CD4-positive, alpha-beta T cell treated with Interleukin-15 for 4 hours (primary cell): ENCODE measurements at regions not wholly inside any gene's neighbourhood (a gene's known extent, or its start where the extent isn't known, plus 50 kb on each side); places are given as distances from the start of the nearest gene placed in this dataset.

Experiments
- DNase-seq: peaks from one replicate; pipeline ENCODE4 v3.0.0-alpha.2; 2020; ENCODE audit warnings: low spot score

- no peak for DNase-seq
These were observed 90.7 kb upstream of the MYL2 start for GRCh38 chr12:111010916-111011657.

DNA sequence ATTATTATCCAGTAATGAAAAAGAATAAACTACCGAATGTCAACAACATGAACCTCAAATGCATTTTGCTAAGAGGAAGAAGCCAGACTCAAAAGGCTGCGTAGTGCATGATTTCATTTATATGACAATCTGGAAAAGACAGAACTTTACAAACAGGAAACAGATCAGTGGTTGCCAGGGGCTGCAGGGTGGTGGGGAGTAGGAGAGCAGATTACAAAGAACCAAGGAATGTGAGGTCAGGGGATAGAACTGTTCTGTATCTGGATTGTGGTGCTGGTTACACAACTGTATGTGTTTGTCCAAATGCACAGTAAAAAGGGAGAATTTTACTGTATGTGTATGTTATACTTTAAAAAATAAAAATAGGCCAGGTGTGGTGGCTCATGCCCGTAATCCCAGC is 89.7 kb upstream of the MYL2 start:
- DNase-seq, result no peak

DNA sequence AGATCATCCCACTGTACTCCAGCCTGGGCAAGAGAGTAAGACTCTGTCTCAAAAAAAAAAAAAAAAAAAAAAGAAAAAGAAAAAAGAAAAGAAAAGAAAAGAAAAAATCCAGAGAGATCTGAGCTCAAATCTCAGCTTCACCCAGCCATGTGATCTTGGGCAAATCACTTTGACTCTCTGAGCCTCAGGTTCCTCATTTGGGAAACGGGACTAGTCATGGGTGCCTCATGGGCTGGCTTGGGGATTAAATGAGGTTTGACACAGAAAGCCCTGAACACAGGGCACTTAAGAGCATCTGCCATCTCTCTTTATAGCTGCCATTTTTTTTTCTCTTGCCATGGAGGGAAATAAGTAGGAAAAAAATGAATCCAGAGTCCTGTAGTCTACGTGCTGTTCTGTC is 86.2 kb upstream of the MYL2 start:
- no peak for DNase-seq

DNA sequence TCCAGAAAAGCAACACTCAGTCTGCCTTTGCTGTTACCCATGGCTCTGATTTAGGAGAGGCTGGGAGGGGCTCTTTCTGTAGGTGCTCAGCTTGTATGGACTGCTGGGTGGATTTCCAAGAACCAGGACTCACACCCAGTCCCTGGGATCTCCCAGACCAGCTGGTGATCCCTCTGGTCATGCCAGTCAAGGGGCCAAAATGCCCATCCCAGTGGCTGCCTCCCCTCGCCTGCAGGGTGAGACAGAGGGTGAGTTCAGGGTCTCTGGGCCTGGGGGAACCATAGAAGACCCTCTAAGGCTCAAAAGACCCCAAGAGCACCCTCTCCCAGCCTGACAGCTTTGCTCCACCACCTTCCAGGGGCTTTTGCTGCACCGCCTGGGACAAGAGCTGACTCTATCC is 78.6 kb upstream of the MYL2 start:
- DNase-seq, result no peak

GRCh38 chr12:110998165-110998564 is 77.8 kb upstream of the MYL2 start:
- DNase-seq, result no peak

DNA sequence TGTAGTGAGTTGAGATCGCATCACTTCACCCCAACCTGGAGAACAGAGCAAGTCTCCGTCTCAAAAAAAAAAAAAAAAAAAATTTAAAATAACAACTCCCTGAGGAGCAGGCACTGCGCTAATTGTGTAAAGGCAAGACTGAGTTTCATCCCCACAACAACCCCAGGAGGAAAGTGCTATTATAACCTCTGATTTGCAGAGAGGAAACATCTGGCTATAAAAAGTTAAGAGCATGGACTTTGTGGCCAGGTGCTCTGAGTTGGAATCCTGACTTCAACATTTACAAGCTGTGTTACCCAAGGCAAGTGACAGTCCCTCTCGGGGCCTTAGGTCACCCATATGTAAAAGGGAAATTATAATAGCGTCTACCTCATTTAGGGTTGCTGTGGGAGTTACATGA is 76.0 kb upstream of the MYL2 start:
- DNase-seq, result no peak

DNA sequence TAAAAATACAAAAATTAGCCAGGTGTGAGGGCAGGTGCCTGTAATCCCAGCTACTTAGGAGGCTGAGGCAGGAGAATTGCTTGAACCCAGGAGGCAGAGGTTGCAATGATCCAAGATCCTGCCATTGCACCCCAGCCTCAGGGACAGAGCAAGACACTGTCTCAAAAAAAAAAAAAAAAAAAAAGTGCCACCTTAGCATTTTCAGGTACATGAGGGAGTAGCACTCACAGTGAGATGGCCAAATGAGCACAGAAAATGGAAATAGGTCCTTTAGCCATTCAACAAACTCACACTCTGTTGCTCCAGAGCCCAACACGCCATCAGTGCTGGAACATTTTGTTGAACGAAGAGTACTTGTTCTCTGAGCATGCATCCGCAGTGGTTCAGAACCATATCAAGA is 75.2 kb upstream of the MYL2 start:
- no peak for DNase-seq

DNA sequence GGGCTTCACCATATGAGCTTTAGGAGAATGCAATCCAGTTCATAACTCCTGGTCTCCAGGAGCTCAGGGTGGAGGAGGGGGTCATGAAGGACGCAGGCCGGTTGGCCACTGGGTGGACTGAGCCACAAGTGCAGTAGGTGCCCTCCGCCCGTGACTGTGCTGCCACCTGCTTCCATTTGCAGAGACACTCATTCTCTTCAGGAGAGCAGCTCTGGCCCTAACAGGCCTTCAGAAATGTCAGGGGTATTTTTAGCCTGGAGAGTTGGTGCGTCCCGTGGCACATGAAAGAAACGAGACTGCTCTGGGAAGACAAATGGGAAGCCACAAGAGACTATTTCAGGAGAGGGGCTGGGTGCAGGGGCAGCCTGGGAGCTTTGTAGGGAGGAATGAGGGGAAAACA is 74.6 kb upstream of the MYL2 start:
- DNase-seq, result no peak

- no peak for DNase-seq
These were observed 73.1 kb upstream of the MYL2 start for GRCh38 chr12:110993434-110993833.

- DNase-seq, result no peak
These were observed 72.5 kb upstream of the MYL2 start for GRCh38 chr12:110992909-110993308.

GRCh38 chr12:110983811-110984210 is 63.4 kb upstream of the MYL2 start:
- DNase-seq, result no peak

GRCh38 chr12:110972866-110973265 is 52.5 kb upstream of the MYL2 start:
- no peak for DNase-seq

DNA sequence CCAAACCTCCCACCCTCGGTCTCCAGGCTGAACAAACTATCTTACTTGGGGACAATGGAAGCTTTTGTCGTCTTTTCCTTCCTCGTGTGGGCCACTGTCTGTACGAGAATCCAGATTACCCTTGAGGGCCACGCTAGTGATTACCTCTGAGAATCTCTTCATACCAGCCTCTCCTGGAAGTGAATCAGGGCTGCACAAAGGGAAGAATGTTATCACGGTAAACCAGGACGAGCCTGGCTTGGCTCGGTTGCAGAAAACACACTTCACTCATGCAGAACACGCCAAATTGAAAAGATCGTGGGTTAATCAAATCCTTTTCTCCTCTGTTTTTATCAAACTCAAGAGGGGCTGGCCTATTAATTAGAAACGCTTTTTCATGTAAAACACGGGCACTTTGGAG is 51.6 kb upstream of the MYL2 start:
- no peak for DNase-seq

DNA sequence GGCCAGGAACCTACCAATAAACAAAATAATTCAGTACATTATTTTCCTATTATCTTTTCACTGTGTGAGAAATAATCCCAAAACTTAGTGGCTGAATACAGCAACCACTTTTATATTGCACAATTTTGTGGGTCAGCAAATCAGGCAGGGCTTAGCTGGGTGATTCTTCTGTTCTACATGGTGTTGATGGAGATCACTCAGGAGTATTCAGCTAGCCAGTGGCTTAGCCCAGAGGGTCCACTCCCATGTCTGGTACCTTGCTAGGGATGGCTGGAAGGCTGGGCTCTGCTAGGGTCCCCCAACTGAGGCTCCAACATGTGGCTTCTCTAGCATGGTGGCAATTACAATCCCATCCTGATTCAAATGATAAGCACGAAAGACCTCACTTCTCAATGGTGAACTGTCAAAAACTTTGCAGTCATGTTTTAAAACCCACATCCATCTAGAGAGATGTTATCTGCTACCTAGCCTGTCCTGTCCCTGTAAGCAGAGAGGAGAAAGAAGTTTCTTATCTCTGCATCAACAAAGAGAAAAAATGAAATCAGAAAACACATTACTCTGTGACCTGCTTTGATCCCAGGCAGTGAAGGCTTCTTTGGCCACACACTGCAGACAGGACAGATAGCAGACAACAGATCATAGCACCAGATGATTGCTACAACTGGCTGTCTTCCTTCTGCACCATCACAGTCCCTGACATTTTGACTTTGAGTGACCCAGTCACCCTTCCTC is 51.0 kb upstream of the MYL2 start:
- no peak for DNase-seq
